HepG2 (cell line): ENCODE measurements at regions not wholly inside any gene's neighbourhood (a gene's known extent, or its start where the extent isn't known, plus 50 kb on each side); places are given as distances from the start of the nearest gene placed in this dataset.

Source experiments
- RARA ChIP-seq: IDR thresholded peaks from 2 replicates; pipeline ENCODE4 v1.6.1; 2016; ENCODE audit warnings: missing genetic modification reagents, missing compliant biosample characterization
- TCF7 ChIP-seq: sonication (generic); IDR thresholded peaks from 2 replicates; pipeline ENCODE4 v1.6.1; 2016; ENCODE audit warnings: antibody characterized with exemption, low read depth
- YY1 ChIP-seq: IDR thresholded peaks from 2 replicates; pipeline ENCODE4 v1.6.1; 2011; ENCODE audit warnings: low read length, low read depth, moderate library complexity, mild to moderate bottlenecking; ENCODE audit not compliant: insufficient read depth, insufficient replicate concordance
- TF ChIP-seq, protein P1 (sequence below): sonication (generic); formaldehyde crosslinking; IDR thresholded peaks from 2 replicates; pipeline ENCODE4 v1.5.0; 2020; ENCODE audit warnings: mild to moderate bottlenecking, missing genetic modification reagents, moderate library complexity

DNA sequence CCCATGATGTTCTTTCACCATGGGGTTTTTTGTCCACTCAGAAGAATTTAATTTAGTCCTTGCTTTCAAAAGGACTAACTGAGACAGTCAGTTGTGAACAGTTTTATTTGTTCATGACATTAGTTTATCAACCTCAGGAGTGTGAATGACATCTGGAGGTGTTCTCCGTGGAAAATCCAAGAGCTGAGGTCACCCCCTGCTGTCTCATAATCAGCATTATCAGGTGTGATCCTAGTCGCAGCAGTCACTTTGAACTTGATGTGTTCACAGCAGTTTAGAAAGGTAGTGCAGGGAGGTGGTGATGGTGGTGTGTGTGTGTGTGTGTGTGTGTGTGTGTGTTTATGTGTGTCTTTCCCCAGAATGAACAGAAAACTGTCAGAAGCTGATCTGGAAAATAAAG lies 1760.8 kb upstream of the PCDH10 start:
- TF ChIP-seq YY1 (no peak), RARA (CRISPR knock-in tag) (no peak), TCF7 (no peak)
- TF ChIP-seq, protein P1, sequence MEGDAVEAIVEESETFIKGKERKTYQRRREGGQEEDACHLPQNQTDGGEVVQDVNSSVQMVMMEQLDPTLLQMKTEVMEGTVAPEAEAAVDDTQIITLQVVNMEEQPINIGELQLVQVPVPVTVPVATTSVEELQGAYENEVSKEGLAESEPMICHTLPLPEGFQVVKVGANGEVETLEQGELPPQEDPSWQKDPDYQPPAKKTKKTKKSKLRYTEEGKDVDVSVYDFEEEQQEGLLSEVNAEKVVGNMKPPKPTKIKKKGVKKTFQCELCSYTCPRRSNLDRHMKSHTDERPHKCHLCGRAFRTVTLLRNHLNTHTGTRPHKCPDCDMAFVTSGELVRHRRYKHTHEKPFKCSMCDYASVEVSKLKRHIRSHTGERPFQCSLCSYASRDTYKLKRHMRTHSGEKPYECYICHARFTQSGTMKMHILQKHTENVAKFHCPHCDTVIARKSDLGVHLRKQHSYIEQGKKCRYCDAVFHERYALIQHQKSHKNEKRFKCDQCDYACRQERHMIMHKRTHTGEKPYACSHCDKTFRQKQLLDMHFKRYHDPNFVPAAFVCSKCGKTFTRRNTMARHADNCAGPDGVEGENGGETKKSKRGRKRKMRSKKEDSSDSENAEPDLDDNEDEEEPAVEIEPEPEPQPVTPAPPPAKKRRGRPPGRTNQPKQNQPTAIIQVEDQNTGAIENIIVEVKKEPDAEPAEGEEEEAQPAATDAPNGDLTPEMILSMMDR (CRISPR knock-in tag), result no peak
